SU-DHL-6 (cell line): ENCODE measurements at regions not wholly inside any gene's neighbourhood (a gene's known extent, or its start where the extent isn't known, plus 50 kb on each side); places are given as distances from the start of the nearest gene placed in this dataset.
"Not testable (repeated sequence)": the region's sequence is repeated elsewhere in the genome, so short reads cannot be mapped to it uniquely, and the experiment has no call there.

Experiments
- EZH2phosphoT487 ChIP-seq: fragments of 200-600 bp; sonication (generic), shearing (Covaris generic); conservative IDR thresholded peaks from 2 replicates; pipeline ENCODE4 v1.6.1; 2018; ENCODE audit warnings: mild to moderate bottlenecking, antibody characterized with exemption, low read length, moderate library complexity, mixed read lengths
- TF ChIP-seq, protein P1 (sequence below): fragments of 200-600 bp; sonication (generic); IDR thresholded peaks from one replicate; pipeline ENCODE4 v1.5.1; 2017; ENCODE audit warnings: antibody characterized with exemption, mild to moderate bottlenecking, low read length, moderate library complexity; ENCODE audit not compliant: insufficient read depth, poor library complexity, severe bottlenecking

DNA sequence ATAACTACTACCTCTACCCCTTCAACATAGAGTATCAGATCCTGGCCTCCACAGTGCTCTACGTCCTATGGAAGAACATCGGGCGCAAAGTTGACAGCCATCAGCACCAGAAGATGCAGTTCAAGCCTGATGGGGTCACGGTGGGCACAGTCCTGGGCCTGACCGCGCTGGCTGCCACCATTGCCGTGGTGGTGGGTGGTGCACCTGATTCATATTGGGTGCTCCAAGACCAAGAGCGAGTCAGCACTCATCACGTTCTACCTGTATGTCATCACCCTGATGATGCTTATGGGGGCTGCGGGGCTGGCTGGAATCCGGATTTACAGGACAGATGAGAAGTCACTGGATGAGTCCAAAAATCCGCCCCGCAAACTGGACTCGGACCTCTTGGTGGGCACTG is 846.4 kb downstream of the RPIA start:
- TF ChIP-seq, protein P1, sequence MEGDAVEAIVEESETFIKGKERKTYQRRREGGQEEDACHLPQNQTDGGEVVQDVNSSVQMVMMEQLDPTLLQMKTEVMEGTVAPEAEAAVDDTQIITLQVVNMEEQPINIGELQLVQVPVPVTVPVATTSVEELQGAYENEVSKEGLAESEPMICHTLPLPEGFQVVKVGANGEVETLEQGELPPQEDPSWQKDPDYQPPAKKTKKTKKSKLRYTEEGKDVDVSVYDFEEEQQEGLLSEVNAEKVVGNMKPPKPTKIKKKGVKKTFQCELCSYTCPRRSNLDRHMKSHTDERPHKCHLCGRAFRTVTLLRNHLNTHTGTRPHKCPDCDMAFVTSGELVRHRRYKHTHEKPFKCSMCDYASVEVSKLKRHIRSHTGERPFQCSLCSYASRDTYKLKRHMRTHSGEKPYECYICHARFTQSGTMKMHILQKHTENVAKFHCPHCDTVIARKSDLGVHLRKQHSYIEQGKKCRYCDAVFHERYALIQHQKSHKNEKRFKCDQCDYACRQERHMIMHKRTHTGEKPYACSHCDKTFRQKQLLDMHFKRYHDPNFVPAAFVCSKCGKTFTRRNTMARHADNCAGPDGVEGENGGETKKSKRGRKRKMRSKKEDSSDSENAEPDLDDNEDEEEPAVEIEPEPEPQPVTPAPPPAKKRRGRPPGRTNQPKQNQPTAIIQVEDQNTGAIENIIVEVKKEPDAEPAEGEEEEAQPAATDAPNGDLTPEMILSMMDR: not testable (repeated sequence)
- TF ChIP-seq EZH2phosphoT487: not testable (repeated sequence)
